ENCODE measurements at regions not wholly inside any gene's neighbourhood (a gene's known extent, or its start where the extent isn't known, plus 50 kb on each side); places are given as distances from the start of the nearest gene placed in this dataset.

GRCh38 chr15:93719921-93720351 is 511.4 kb upstream of the MCTP2 start:
- DNase-seq (ENCODE audit: low read depth) = no peak

GRCh38 chr15:93716615-93717231 is 514.6 kb upstream of the MCTP2 start:
- DNase-seq (ENCODE audit: low read depth) = no peak

- DNase-seq (ENCODE audit: low read depth) = no peak
These were observed 521.7 kb upstream of the MCTP2 start for GRCh38 chr15:93709708-93710107.

- DNase-seq (ENCODE audit: low read depth) = no peak
These were observed 522.5 kb upstream of the MCTP2 start for GRCh38 chr15:93708724-93709445.

- no peak for DNase-seq (ENCODE audit: low read depth)
These were observed 523.6 kb upstream of the MCTP2 start for GRCh38 chr15:93707751-93708150.

GRCh38 chr15:93706495-93707292 is 524.7 kb upstream of the MCTP2 start:
- no peak for DNase-seq (ENCODE audit: low read depth)

- no peak for DNase-seq (ENCODE audit: low read depth)
These were observed 525.5 kb upstream of the MCTP2 start for GRCh38 chr15:93705753-93706455.

GRCh38 chr15:93703092-93703739 is 528.1 kb upstream of the MCTP2 start:
- no peak for DNase-seq (ENCODE audit: low read depth)

GRCh38 chr15:93700051-93700450 is 531.3 kb upstream of the MCTP2 start:
- no peak for DNase-seq (ENCODE audit: low read depth)

- DNase-seq (ENCODE audit: low read depth) = no peak
These were observed 537.3 kb upstream of the MCTP2 start for GRCh38 chr15:93694033-93694432.

- DNase-seq (ENCODE audit: low read depth) = no peak
These were observed 547.7 kb upstream of the MCTP2 start for GRCh38 chr15:93683651-93684050.

- DNase-seq (ENCODE audit: low read depth) = no peak
These were observed 559.9 kb upstream of the MCTP2 start for GRCh38 chr15:93671387-93671943.

- no peak for DNase-seq (ENCODE audit: low read depth)
These were observed 560.4 kb upstream of the MCTP2 start for GRCh38 chr15:93670931-93671330.

GRCh38 chr15:93664213-93664956 is 567.0 kb upstream of the MCTP2 start:
- DNase-seq (ENCODE audit: low read depth) = no peak

- DNase-seq (ENCODE audit: low read depth) = no peak
These were observed 569.0 kb upstream of the MCTP2 start for GRCh38 chr15:93662162-93662885.

GRCh38 chr15:93658026-93658816 is 569.2 kb upstream of the RGMA start:
- no peak for DNase-seq (ENCODE audit: low read depth)

GRCh38 chr15:93656041-93656440 is 567.0 kb upstream of the RGMA start:
- no peak for DNase-seq (ENCODE audit: low read depth)

- DNase-seq (ENCODE audit: low read depth) = no peak
These were observed 560.8 kb upstream of the RGMA start for GRCh38 chr15:93649691-93650235.

GRCh38 chr15:93646193-93646592 is 557.2 kb upstream of the RGMA start:
- DNase-seq (ENCODE audit: low read depth) = no peak
